HL-60 (cell line): ENCODE measurements at regions not wholly inside any gene's neighbourhood (a gene's known extent, or its start where the extent isn't known, plus 50 kb on each side); places are given as distances from the start of the nearest gene placed in this dataset.

Experiments used
- POLR2AphosphoS5 ChIP-seq: IDR thresholded peaks from 2 replicates; pipeline ENCODE4 v1.6.1; 2012; ENCODE audit warnings: low read depth
- TF ChIP-seq, protein P1 (sequence below): IDR thresholded peaks from one replicate; pipeline ENCODE4 v1.5.1; 2011; ENCODE audit warnings: low read length, control low read depth, inconsistent platforms; ENCODE audit not compliant: insufficient read depth

DNA sequence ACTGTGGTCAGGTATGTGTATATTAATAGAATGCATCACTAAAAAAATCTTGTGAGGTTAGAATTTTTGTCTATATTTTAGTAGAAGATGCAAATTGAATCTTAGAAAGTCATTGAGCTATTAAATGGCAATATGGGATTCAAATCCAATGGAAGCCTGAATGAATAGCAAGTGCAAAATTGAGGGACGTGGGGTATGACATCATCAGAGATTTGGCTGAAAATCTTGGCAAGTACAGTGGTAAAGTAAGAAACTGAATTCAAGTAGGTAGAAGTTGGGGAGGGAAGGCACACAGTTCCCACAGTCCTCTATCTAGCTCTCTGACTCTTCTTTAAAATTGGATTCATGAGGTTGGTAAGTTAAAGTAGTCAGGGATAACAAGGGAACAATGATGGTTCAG, 97.4 kb upstream of the SSTR1 start:
- TF ChIP-seq, protein P1, sequence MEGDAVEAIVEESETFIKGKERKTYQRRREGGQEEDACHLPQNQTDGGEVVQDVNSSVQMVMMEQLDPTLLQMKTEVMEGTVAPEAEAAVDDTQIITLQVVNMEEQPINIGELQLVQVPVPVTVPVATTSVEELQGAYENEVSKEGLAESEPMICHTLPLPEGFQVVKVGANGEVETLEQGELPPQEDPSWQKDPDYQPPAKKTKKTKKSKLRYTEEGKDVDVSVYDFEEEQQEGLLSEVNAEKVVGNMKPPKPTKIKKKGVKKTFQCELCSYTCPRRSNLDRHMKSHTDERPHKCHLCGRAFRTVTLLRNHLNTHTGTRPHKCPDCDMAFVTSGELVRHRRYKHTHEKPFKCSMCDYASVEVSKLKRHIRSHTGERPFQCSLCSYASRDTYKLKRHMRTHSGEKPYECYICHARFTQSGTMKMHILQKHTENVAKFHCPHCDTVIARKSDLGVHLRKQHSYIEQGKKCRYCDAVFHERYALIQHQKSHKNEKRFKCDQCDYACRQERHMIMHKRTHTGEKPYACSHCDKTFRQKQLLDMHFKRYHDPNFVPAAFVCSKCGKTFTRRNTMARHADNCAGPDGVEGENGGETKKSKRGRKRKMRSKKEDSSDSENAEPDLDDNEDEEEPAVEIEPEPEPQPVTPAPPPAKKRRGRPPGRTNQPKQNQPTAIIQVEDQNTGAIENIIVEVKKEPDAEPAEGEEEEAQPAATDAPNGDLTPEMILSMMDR: no peak
- TF ChIP-seq POLR2AphosphoS5: no peak
